Muscle of arm (tissue), 1 donor: ENCODE measurements at regions not wholly inside any gene's neighbourhood (a gene's known extent, or its start where the extent isn't known, plus 50 kb on each side); places are given as distances from the start of the nearest gene placed in this dataset.
A peak's percentile ranks its signal among the peaks of the same experiment; 100 is the strongest.
"Not testable (repeated sequence)": the region's sequence is repeated elsewhere in the genome, so short reads cannot be mapped to it uniquely, and the experiment has no call there.

Experiments
- DNase-seq: peaks from one replicate; pipeline ENCODE4 v3.0.0-alpha.2; 2013

DNA sequence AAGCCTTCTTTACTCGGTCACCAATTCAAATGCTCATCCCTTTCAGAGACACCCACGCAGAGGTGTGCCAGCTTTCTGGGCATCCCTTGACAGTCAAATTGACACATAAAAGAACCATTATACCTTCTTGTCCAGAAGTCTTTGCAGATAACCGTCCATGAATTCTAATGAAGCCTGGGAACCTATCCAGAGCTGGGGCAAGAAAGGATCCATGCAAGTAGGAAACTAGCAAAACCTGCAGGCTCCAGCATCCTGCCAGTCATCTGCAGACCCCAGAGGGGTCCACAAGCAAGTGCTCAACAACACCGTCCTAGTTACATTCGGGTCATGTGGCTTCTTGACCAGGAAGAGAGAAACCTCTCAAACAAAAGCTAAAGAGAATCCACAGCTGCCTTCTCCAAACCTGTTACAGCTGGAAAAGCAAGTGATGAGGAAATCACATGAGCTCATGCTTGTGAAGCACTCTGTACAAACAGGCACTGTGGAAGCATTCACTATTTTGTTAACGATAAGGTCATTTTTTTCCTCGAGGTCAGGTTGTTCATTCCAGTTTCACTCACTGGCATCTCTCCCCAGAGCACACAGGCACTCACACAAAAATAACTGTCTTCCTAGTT is 80.2 kb upstream of the DMRT1 start:
- no peak for DNase-seq

DNA sequence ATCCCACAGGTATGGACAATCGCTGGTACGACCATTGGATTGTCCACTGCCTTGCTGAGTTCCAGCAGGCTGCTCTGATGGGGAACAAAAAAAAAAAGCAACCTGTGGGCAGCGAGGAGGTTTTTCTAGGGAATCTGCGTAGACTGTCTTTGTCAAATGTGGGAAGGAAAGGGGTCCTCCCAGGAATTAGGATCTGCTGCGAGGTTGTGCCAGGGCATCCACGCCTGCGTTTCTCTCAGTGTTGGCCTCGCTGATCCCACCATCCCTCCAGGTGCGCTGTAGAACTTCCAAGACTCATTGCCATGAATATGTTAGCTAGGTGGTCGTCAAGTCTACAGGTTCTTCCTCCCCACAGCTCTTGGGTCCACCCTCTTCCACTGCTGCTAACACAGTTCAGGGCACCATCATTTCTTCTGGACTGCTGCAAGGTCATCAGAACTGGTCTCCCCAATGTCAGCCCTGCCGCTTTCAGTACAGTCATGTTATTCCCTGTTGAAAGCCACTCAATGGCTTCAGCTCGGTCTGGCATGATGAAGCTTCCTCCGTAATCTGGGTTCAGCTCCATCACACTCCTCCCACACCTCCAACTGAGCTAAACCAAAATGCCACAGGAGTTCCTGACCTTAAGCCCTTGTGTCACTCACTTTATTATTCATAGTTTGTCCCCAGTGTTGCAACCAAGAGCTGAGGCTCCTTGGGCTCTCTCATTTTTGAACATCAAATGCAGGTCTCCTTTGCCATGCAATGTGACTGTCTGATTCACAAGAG is 79.5 kb upstream of the DMRT1 start:
- no peak for DNase-seq

DNA sequence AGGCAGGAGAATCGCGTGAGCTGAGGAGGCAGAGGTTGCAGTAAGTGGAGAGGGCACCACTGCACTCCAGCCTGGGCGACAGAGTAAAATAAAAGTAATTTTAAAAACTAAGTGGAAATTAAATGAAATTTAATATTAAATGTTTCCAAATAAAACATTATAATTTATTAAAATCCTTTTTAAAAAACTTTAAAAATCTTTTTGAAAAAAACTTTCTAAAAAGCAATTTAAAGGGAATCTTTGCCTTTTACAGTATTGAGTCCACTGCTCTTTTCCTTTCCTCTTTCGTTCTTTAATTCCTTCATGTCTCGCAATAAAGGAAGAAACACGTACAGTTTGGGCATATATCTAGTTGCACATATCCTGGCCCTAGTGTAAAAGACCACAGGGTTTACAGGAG is 77.8 kb upstream of the DMRT1 start:
- DNase-seq: no peak

DNA sequence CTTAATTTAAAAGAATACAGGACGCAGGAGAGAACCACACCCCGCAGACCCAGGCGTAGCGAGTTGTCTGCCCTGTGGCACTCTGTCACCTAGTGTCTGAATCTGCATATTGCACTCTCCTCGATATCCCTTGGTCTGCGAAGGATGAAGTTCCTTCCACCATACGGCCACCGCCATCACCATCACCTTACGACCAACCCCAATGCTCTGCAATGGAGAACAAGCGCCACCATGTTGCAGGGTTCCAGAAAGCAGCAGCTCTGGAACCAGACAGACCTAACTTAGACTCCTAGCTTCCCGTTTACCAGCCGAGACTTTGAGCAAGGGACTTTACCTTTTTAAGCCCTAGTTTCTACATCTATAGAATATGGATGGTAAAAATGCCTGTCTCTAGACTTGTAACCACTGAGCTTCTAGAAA is 77.4 kb upstream of the DMRT1 start:
- DNase-seq: peak; percentile 66

DNA sequence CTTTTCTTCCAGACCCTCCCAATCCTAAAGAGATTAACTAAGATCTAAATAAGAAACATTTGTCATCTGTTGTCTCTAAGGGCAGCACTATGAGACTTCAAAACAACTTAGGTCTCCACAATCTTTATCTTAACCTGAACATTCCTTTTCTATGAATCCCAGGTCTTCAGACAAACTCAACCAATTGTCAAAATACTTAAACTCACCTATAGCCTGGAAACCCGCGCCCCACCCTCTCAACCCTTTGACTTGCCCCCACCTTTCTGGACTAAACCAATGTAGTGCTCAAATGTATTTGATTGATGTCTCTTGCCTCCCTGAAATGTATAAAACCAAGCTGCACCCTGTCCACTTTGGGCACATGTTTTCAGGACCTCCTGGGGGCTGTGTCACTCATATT is 76.5 kb upstream of the DMRT1 start:
- DNase-seq: no peak

DNA sequence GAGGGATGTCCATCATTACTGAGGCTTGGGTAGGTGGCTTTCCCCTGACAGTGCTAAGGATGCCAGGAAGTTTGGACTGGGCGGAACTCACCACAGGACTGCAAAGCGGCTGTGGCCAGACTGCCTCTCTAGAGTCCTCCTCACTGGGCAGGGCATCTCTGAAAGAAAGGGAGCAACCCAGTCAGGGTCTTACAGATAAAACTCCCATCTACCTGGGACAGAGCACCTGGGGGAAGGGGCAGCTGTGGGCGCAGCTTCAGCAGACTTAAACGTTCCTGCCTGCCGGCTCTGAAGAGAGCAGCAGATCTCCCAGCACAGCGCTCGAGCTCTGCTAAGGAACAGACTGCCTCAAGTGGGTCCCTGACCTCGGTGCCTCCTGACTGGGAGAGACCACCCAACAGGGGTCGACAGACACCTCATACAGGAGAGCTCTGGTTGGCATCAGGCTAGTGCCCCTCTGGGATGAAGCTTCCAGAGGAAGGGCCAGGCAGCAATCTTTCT is 74.4 kb upstream of the DMRT1 start:
- DNase-seq: not testable (repeated sequence)

DNA sequence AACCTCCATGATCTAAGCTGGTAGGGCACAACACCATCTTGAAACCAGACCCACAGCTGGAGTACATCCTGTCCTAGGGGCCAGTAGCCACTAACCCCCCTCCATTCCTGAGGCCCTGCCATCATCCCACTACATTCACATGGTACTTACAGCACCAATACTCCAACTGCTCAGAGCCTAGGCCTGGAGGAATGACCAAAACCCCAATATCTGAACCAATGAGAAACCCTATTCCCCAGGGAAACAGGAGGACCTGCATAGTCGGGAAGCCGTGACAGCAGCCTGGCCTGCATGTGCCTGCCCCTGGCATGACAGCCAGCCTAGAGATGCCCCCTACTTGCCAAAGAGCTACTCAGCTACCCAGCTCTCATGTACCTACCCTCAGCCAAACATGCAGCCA is 65.4 kb upstream of the DMRT1 start:
- no peak for DNase-seq

DNA sequence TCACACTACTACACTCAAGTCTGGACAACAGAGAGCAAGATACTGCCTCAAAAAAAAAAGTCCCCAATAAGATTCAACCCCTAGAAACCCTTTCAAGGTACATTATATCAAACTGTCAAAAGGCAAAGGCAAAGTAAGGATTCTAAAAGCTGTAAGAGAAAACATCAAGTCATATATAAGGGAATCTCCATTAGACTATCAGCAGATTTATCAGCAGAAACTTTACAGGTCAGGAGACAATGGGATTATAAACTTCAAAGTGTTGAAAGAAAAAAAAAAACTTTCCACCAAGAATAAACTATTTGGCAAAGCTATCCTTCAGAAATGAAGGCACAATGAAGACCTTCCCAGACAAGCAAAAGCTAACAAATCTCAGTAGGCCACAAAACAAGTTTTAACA is 63.5 kb upstream of the DMRT1 start:
- DNase-seq: no peak

DNA sequence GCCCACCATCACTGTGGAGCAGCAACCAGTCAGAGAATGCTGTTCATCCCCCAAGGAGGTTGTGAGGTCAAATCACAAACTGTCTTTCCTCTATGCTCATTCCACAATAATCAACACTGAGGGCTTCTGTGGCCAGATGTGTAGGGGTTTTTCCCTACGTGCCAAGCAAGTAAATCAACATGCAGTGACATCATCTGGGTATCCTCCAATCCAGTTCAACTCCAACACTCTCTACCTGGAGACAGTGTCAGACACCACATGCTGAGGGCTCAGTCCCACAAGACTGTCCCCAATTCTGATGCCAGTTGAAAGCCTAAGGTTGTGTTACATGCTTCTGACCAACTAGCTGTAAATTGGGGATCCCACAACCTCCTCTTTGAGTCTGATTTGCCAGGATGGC is 57.3 kb upstream of the DMRT1 start:
- no peak for DNase-seq

DNA sequence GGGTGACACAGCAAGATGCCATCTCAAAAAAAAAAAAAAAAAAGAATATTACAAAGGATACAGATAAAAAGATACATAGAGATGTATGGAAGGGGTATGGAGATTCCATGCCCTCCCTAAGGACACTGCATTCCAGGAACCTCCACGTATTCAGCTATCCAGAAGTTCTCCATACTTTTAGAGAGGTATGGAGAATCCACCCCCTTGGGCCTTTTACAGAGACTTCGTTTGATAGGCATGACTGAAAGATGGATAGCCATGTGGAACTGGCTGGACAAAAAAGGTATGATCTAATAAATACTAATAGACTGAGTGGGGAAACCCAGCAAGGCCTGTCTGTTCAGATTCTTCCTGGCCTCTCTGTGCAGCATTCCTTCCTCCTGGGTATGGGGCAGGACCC is 56.6 kb upstream of the DMRT1 start:
- no peak for DNase-seq

DNA sequence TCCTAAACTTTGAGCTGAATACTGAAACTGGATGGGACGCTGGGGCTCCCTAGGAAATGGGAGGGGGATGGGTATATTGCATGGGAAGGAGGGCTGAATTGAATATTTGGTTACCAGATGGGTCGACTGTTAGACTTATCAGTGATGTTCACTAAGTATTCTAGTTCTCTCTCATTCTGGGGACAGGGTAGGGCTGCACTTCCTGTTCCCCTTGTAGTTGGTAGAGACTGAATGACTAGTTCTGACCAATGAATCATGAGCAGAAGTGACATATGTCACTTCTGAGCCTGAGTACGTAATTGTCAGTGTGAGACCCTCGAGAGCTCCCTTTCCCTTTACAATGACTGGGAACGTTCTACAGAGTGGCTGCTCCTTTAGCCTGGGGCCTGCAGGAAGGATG is 55.5 kb upstream of the DMRT1 start:
- no peak for DNase-seq

DNA sequence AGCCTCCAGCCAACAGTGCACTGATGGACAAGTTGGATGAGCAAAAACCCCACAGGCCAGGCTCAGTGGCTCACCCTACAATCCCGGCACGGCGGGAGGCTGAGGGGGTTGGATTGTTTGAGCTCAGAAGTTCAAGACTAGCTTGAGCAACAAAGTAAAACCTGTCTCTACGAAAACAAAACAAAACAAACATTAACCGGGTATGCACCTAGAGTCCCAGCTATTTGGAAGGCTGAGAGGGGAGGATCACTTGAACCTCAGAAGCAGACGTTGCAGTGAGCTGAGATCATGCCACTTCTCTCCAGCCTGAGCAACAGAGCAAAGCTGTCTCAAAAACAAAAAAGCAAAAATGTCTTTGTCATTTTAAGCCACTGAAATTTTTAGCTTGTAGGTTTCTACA is 55.1 kb upstream of the DMRT1 start:
- no peak for DNase-seq

DNA sequence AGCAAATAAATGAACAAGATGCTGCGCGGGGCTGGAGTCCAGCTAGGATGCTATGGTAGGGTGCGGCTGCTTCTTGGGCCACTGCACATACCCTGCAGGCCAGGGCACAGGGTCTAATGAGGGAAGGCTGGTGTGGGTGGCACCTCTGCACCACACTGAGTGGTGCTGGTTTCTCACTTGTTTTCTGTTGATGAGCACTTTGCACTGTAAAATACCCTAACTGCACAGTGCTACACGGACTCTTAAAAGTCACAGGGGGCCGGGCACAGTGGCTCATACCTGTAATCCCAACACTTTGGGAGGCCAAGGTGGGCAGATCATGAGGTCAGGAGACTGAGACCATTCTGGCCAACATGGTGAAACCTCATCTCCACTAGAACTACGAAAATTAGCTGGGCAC is 52.7 kb upstream of the DMRT1 start:
- no peak for DNase-seq
